ENCODE measurements at regions not wholly inside any gene's neighbourhood (a gene's known extent, or its start where the extent isn't known, plus 50 kb on each side); places are given as distances from the start of the nearest gene placed in this dataset.

DNA sequence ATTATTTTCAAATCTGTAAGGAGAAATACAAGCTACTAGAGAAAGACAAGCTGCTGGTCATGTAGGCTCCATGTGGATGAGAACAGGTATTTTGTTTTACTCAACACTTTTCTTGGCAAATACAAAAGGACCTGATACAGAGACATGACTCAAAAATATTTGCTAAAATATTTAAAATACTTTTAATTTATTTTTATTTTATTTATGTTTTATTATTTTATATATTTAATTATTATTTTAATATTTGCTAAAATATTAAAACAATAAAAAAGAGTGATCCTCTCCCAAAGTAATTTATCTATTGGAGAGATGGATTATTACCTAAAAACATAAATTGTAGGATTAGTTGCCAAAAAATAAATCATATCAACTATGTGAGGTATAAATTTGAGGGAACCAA, 808.9 kb upstream of the SEL1L start:
- ATAC-seq = no peak
- no peaks in the 10 kb centered on the region for H3K27me3 ChIP-seq
- intact Hi-C loops (cut with DNase I) = no loop called here
- TF ChIP-seq, protein P1, sequence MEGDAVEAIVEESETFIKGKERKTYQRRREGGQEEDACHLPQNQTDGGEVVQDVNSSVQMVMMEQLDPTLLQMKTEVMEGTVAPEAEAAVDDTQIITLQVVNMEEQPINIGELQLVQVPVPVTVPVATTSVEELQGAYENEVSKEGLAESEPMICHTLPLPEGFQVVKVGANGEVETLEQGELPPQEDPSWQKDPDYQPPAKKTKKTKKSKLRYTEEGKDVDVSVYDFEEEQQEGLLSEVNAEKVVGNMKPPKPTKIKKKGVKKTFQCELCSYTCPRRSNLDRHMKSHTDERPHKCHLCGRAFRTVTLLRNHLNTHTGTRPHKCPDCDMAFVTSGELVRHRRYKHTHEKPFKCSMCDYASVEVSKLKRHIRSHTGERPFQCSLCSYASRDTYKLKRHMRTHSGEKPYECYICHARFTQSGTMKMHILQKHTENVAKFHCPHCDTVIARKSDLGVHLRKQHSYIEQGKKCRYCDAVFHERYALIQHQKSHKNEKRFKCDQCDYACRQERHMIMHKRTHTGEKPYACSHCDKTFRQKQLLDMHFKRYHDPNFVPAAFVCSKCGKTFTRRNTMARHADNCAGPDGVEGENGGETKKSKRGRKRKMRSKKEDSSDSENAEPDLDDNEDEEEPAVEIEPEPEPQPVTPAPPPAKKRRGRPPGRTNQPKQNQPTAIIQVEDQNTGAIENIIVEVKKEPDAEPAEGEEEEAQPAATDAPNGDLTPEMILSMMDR (IDR thresholded peaks at IDR 0.05) = no peak
- no peaks in the 10 kb centered on the region for H3K36me3 ChIP-seq
- H3K4me3 ChIP-seq = no peak overlapping the region
- FAIRE-seq = no peak
- DNase-seq = no peak
- H3K9me3 ChIP-seq = no peaks in the 10 kb centered on the region
- no peaks in the 10 kb centered on the region for H3K4me1 ChIP-seq
- H3K27ac ChIP-seq = no peak overlapping the region

GRCh38 chr14:82345184-82345583, 811.5 kb upstream of the SEL1L start:
- TF ChIP-seq, protein P1 (IDR thresholded peaks at IDR 0.05) = no peak
- no peaks in the 10 kb centered on the region for H3K9me3 ChIP-seq
- FAIRE-seq (no peak), ATAC-seq (no peak), DNase-seq (no peak)
- no peaks in the 10 kb centered on the region for H3K36me3 ChIP-seq
- no peaks in the 10 kb centered on the region for H3K27me3 ChIP-seq
- no peak overlapping the region for H3K27ac ChIP-seq
- intact Hi-C loops (cut with DNase I) = no loop called here
- no peaks in the 10 kb centered on the region for H3K4me1 ChIP-seq
- no peak overlapping the region for H3K4me3 ChIP-seq

DNA sequence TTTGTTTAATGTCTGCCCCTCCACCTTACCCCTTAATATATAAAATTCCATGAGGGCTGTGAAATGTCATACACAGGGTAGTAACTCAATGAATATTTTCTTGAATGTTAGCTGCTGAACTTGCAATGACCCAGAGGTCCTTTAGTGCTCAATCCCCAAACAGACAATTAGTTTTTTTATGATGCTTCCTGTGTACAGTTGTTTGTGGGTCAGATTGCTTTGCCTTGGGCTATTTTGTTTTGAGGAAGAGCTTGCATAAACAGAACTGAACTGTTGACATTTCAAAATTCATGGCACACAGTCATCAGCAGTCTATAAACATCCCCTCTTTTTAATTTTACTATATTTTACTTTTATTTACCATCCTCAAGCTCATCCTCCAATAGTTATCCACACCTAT, 820.5 kb upstream of the SEL1L start:
- ATAC-seq (no peak), DNase-seq (no peak), FAIRE-seq (no peak)
- intact Hi-C loops (cut with DNase I) = no loop called here
- no peaks in the 10 kb centered on the region for H3K36me3 ChIP-seq
- no peaks in the 10 kb centered on the region for H3K4me1 ChIP-seq
- no peak overlapping the region for H3K4me3 ChIP-seq
- no peaks in the 10 kb centered on the region for H3K27me3 ChIP-seq
- no peaks in the 10 kb centered on the region for H3K9me3 ChIP-seq
- TF ChIP-seq, protein P1 (IDR thresholded peaks at IDR 0.05) = no peak
- H3K27ac ChIP-seq = no peak overlapping the region

GRCh38 chr14:82359201-82359600, 825.5 kb upstream of the SEL1L start:
- ATAC-seq = no peak
- Histone ChIP-seq H3K9me3 (no peaks in the 10 kb centered on the region), H3K27me3 (no peaks in the 10 kb centered on the region), H3K4me3 (no peak overlapping the region), H3K27ac (no peak overlapping the region), H3K36me3 (no peaks in the 10 kb centered on the region), H3K4me1 (no peaks in the 10 kb centered on the region)
- intact Hi-C loops (cut with DNase I) = no loop called here
- no peak for DNase-seq
- FAIRE-seq = no peak
- TF ChIP-seq, protein P1 (IDR thresholded peaks at IDR 0.05) = no peak
- WGBS, 2 donors = 64 to 68% methylated on average over 3 of the region's 3 CpGs

DNA sequence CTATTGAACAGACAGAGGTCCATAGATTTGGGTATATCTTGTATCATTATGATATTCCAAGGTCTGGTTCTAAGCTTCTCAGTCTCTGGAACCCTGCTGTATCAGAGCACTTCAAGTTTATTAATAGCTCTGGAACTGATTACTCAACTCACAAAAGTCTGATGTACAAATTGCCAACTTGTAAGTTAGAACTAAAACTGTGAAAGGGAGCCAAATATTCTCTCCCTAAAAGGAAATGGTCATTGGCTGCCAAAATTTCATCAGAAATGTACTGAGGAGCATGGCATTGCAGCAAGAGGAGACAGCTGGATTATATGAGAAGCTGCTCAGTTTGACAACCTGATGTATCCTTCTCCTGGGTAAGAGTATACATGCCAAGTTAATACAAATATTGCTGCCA, 828.8 kb upstream of the SEL1L start:
- H3K27ac ChIP-seq = no peak overlapping the region
- no peaks in the 10 kb centered on the region for H3K9me3 ChIP-seq
- no peaks in the 10 kb centered on the region for H3K4me1 ChIP-seq
- TF ChIP-seq, protein P1 (IDR thresholded peaks at IDR 0.05) = no peak
- intact Hi-C loops (cut with DNase I) = no loop called here
- H3K36me3 ChIP-seq = no peaks in the 10 kb centered on the region
- no peaks in the 10 kb centered on the region for H3K27me3 ChIP-seq
- H3K4me3 ChIP-seq = no peak overlapping the region
- no peak for ATAC-seq
- no peak for DNase-seq
- no peak for FAIRE-seq
